CD4-positive, alpha-beta T cell (primary cell): ENCODE measurements at regions not wholly inside any gene's neighbourhood (a gene's known extent, or its start where the extent isn't known, plus 50 kb on each side); places are given as distances from the start of the nearest gene placed in this dataset.

ENCODE experiments used
- ATAC-seq: fragments of 200-7000 bp; cut with Tn5 transposase; one replicate; pipeline ENCODE4 v1.10.0; 2022; ENCODE audit warnings: mild to moderate bottlenecking; ENCODE audit not compliant: poor library complexity
- CTCF ChIA-PET: fragments of 350-600 bp; sonication (Branson Sonifier 250); formaldehyde crosslinking; loops from one replicate; lab custom pipeline; 2021; ENCODE audit warnings: antibody characterized with exemption, inconsistent platforms; lab: Charles Lee
- POLR2A ChIA-PET: fragments of 350-600 bp; sonication (Branson Sonifier 250); formaldehyde crosslinking; loops from one replicate; lab custom pipeline; 2021; ENCODE audit warnings: antibody characterized with exemption, inconsistent platforms; lab: Charles Lee
- DNase-seq, 14 experiments: peaks; one replicate each; pipeline ENCODE4 v3.0.0-alpha.2; 2013 to 2020; ENCODE audit warnings: mixed read lengths in 2 of 14
- H3K27ac ChIP-seq, 2 donors: one replicate each; pipeline versions ENCODE4 v1.5.1 to v1.7.0; 2013; ENCODE audit warnings: low read length in 2 of 2, low read depth in 1 of 2, mild to moderate bottlenecking in 1 of 2
- H3K27me3 ChIP-seq, 2 experiments: 1 replicate in 1 of 2; 2 replicates in 1 of 2; pipeline versions ENCODE4 v1.6.1 to v1.7.0; 2013; ENCODE audit warnings: low read length in 2 of 2, control low read depth in 1 of 2, mild to moderate bottlenecking in 1 of 2, moderate library complexity in 1 of 2; ENCODE audit not compliant: insufficient read depth in 2 of 2, control insufficient read depth in 1 of 2
- H3K36me3 ChIP-seq: one replicate; pipeline ENCODE4 v1.6.1; 2013; ENCODE audit warnings: low read length, control low read depth; ENCODE audit not compliant: insufficient read depth
- H3K4me1 ChIP-seq: one replicate; pipeline ENCODE4 v1.6.1; 2013; ENCODE audit warnings: low read length, control low read depth; ENCODE audit not compliant: insufficient read depth
- H3K4me3 ChIP-seq: one replicate; pipeline ENCODE4 v1.5.1; 2013; ENCODE audit warnings: mild to moderate bottlenecking, low read length, moderate library complexity
- H3K9me3 ChIP-seq, 2 experiments: 1 replicate in 1 of 2; 2 replicates in 1 of 2; pipeline versions ENCODE4 v1.6.1 to v1.7.0; 2013; ENCODE audit warnings: low read length in 2 of 2, mild to moderate bottlenecking in 2 of 2, control low read depth in 1 of 2, moderate library complexity in 1 of 2; ENCODE audit not compliant: control insufficient read depth in 1 of 2, insufficient read depth in 1 of 2
- H3K27ac Mint-ChIP-seq: one replicate; pipeline ENCODE4 v1.8.0; 2020; ENCODE audit warnings: mixed read lengths
- H3K27me3 Mint-ChIP-seq: one replicate; pipeline ENCODE4 v1.8.0; 2021; ENCODE audit warnings: mixed read lengths
- H3K36me3 Mint-ChIP-seq: one replicate; pipeline ENCODE4 v1.8.0; 2021; ENCODE audit warnings: low read depth, mixed read lengths
- H3K4me1 Mint-ChIP-seq: one replicate; pipeline ENCODE4 v1.8.0; 2021; ENCODE audit warnings: low read depth, mixed read lengths
- H3K4me3 Mint-ChIP-seq: one replicate; pipeline ENCODE4 v1.8.0; 2020; ENCODE audit warnings: mild to moderate bottlenecking, mixed read lengths
- H3K9me3 Mint-ChIP-seq: one replicate; pipeline ENCODE4 v1.8.0; 2020; ENCODE audit warnings: mixed read lengths
- CTCF ChIP-seq: fragments of 200-600 bp; IDR thresholded peaks from one replicate; pipeline ENCODE4 v1.8.0; 2022; ENCODE audit warnings: antibody characterized with exemption, mild to moderate bottlenecking
- intact Hi-C, 2 experiments: fragments of 100-400 bp; cut with DNase I in 1 of 2; cut with micrococcal nuclease in 1 of 2; formaldehyde crosslinking; loops; one replicate each; pipeline versions ENCODE4 v1.15.1 to v1.9.0; 2023 to 2025; cut with DNase I, micrococcal nuclease

GRCh38 chr17:5661491-5662125, 77.3 kb upstream of the NLRP1 start:
- ATAC-seq (no peak), DNase-seq (no peak)
- Histone ChIP-seq H3K9me3 (no peaks in the 10 kb centered on the region), H3K36me3 (no peaks in the 10 kb centered on the region), H3K4me1 (no peaks in the 10 kb centered on the region), H3K27me3 (peaks cover 0 to 5% of the 10 kb centered on the region in 2 experiments), H3K27ac (no peak overlapping the region), H3K4me3 (no peak overlapping the region)
- TF ChIP-seq CTCF, result no peak
- Mint-ChIP-seq H3K4me3 (no peak overlapping the region), H3K36me3 (no peaks in the 10 kb centered on the region), H3K9me3 (no peaks in the 10 kb centered on the region), H3K27ac (no peak overlapping the region), H3K27me3 (peaks cover 14% of the 10 kb centered on the region), H3K4me1 (no peaks in the 10 kb centered on the region)
- intact Hi-C loops, result no loop called here
- ChIA-PET POLR2A (no interaction called here), CTCF (no interaction called here)

GRCh38 chr17:5662409-5663085, 78.2 kb upstream of the NLRP1 start:
- Mint-ChIP-seq H3K4me1 (no peaks in the 10 kb centered on the region), H3K9me3 (no peaks in the 10 kb centered on the region), H3K36me3 (no peaks in the 10 kb centered on the region), H3K27ac (no peak overlapping the region), H3K27me3 (peaks cover 14% of the 10 kb centered on the region), H3K4me3 (no peak overlapping the region)
- Histone ChIP-seq H3K4me3 (no peak overlapping the region), H3K9me3 (no peaks in the 10 kb centered on the region), H3K36me3 (no peaks in the 10 kb centered on the region), H3K4me1 (no peaks in the 10 kb centered on the region), H3K27ac (no peak overlapping the region), H3K27me3 (peaks cover 0 to 5% of the 10 kb centered on the region in 2 experiments)
- no peak for TF ChIP-seq CTCF
- intact Hi-C loops, result no loop called here
- ATAC-seq, result no peak
- ChIA-PET CTCF (no interaction called here), POLR2A (no interaction called here)
- DNase-seq, result no peak

GRCh38 chr17:5665164-5665563, 80.9 kb upstream of the NLRP1 start:
- Histone ChIP-seq H3K27ac (no peak overlapping the region), H3K9me3 (no peaks in the 10 kb centered on the region), H3K4me1 (no peaks in the 10 kb centered on the region), H3K36me3 (no peaks in the 10 kb centered on the region), H3K4me3 (no peak overlapping the region), H3K27me3 (peaks cover 5% of the 10 kb centered on the region in 2 experiments)
- ChIA-PET CTCF (no interaction called here), POLR2A (no interaction called here)
- no peak for DNase-seq
- Mint-ChIP-seq H3K27me3 (peaks cover 30% of the 10 kb centered on the region), H3K4me1 (no peaks in the 10 kb centered on the region), H3K36me3 (no peaks in the 10 kb centered on the region), H3K9me3 (no peaks in the 10 kb centered on the region), H3K4me3 (no peak overlapping the region), H3K27ac (no peak overlapping the region)
- no peak for ATAC-seq
- intact Hi-C loops, result no loop called here
- TF ChIP-seq CTCF, result no peak
